ENCODE measurements at regions not wholly inside any gene's neighbourhood (a gene's known extent, or its start where the extent isn't known, plus 50 kb on each side); places are given as distances from the start of the nearest gene placed in this dataset.

DNA sequence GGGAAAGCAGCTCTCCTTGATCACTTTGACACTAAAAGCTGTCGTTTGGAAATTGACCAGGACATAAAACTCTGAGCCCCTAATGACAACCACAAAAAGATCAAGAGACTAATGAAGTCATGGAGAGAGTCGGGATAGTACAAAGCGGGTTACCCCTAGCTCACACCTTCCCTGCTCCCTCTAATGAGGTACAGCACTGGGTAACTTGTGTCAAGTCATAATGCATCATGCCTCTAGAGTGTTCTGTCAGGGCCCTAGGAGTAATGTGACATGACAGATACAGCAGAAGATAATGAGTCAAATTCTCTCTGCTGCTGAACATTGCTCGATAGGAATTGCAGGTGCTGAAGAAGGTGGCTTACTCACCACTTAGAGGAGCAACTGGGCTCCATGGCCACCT is 130.7 kb downstream of the AQP4 start:
- no peak for TF ChIP-seq CTCF (IDR thresholded peaks at IDR 0.05; ENCODE audit: low read depth, low read length)
- no peak for DNase-seq (ENCODE audit: low read depth in 2 of 2)
- H3K4me3 ChIP-seq (replicated peaks in 1 of 2; ENCODE audit: low read depth in 2 of 2, low read length in 2 of 2): no peak overlapping the region

DNA sequence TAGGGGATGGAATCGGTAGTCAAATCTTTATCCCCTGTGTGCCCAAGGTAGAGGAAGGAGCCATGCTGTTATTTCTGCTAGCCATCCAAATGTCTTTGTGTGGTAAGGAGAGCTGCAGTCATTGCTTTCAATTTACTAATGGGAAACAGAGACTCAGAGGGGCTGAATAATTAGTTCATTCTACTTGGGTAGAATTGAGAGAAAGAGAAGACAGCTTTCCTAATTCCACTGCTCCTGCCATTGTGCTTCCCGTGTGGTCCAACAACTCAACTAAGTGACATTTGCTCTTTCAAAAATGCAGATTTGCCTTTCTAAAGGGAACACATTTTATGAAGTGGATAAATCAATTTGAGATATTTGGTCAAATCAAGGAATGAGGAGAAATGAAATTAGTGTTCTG is 136.1 kb downstream of the AQP4 start:
- no peak overlapping the region for H3K4me3 ChIP-seq (replicated peaks in 1 of 2; ENCODE audit: low read depth in 2 of 2, low read length in 2 of 2)
- no peak for DNase-seq (ENCODE audit: low read depth in 2 of 2)
- TF ChIP-seq CTCF (IDR thresholded peaks at IDR 0.05; ENCODE audit: low read depth, low read length): no peak

GRCh38 chr18:26729008-26729407 is 136.5 kb downstream of the AQP4 start:
- no peak overlapping the region for H3K4me3 ChIP-seq (replicated peaks in 1 of 2; ENCODE audit: low read depth in 2 of 2, low read length in 2 of 2)
- TF ChIP-seq CTCF (IDR thresholded peaks at IDR 0.05; ENCODE audit: low read depth, low read length): no peak
- DNase-seq (ENCODE audit: low read depth in 2 of 2): no peak

DNA sequence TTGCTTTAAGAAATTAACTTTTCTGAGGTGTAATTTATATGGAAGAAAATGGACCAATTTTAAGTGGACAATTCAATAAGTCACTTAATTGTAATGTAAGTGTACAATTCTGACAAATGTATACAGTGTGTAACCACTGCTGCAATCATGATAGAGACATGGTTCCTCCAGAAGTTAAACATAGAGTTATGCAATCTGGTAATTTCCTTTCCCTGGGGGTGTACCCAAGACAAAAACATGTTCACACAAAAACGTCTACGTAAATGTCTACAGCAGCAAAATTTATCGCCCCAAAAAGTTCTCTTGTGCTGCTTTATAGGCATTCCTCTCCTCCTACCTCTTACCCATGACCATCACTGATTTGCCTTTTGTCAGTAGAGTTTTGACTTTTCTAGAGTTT is 141.5 kb downstream of the AQP4 start:
- TF ChIP-seq CTCF (IDR thresholded peaks at IDR 0.05; ENCODE audit: low read depth, low read length): no peak
- H3K4me3 ChIP-seq (replicated peaks in 1 of 2; ENCODE audit: low read depth in 2 of 2, low read length in 2 of 2): no peak overlapping the region
- no peak for DNase-seq (ENCODE audit: low read depth in 2 of 2)

DNA sequence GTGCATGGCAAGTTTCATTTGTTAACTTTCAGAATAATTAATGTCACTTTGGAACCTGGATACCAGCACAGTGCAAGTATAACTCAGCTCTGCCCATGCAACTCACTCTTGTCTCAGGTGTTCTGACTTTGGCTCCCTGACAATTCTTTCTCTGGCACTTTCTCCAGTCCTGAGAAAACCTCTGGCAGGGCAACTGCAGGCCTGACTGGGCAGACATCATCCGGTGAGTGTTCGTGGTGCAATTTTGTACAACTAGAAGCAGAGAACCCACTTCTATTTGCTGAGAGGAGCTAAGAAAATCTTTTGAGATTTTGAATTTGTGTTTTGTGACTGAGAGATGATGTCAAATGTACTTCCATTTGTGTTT is 143.0 kb downstream of the AQP4 start:
- DNase-seq (ENCODE audit: low read depth in 2 of 2): no peak
- no peak overlapping the region for H3K4me3 ChIP-seq (replicated peaks in 1 of 2; ENCODE audit: low read depth in 2 of 2, low read length in 2 of 2)
- no peak for TF ChIP-seq CTCF (IDR thresholded peaks at IDR 0.05; ENCODE audit: low read depth, low read length)

GRCh38 chr18:26721854-26722564 is 143.5 kb downstream of the AQP4 start:
- no peak for DNase-seq (ENCODE audit: low read depth in 2 of 2)
- TF ChIP-seq CTCF (IDR thresholded peaks at IDR 0.05; ENCODE audit: low read depth, low read length): no peak
- no peak overlapping the region for H3K4me3 ChIP-seq (replicated peaks in 1 of 2; ENCODE audit: low read depth in 2 of 2, low read length in 2 of 2)

GRCh38 chr18:26719896-26720295 is 145.6 kb downstream of the AQP4 start:
- H3K4me3 ChIP-seq (replicated peaks in 1 of 2; ENCODE audit: low read depth in 2 of 2, low read length in 2 of 2): no peak overlapping the region
- TF ChIP-seq CTCF (IDR thresholded peaks at IDR 0.05; ENCODE audit: low read depth, low read length): no peak
- DNase-seq (ENCODE audit: low read depth in 2 of 2): peak in 1 of 2 donors; percentile 9

Measured in cardiac fibroblast (primary cell).